Right lobe of liver (tissue), 4 donors: ENCODE measurements at regions not wholly inside any gene's neighbourhood (a gene's known extent, or its start where the extent isn't known, plus 50 kb on each side); places are given as distances from the start of the nearest gene placed in this dataset.

Experiments used
- CTCF ChIP-seq, 4 donors: fragments of 200-600 bp in 3 of 4; fragments of 450-650 bp in 1 of 4; IDR thresholded peaks; one replicate each; pipeline versions ENCODE4 v1.5.1 to v1.8.0; 2016 to 2022; ENCODE audit warnings: antibody characterized with exemption in 4 of 4, mild to moderate bottlenecking in 2 of 4
- POLR2A ChIP-seq: fragments of 450-650 bp; IDR thresholded peaks from one replicate; pipeline ENCODE4 v1.6.1; 2017; ENCODE audit warnings: antibody characterized with exemption, mild to moderate bottlenecking
- donor health status: DM: no; HTN: no; CAD: no.
- donor health status: DM: no; HTN: no; CAD: no.
- donor health status: DM: no; HTN: yes; CAD: no.

DNA sequence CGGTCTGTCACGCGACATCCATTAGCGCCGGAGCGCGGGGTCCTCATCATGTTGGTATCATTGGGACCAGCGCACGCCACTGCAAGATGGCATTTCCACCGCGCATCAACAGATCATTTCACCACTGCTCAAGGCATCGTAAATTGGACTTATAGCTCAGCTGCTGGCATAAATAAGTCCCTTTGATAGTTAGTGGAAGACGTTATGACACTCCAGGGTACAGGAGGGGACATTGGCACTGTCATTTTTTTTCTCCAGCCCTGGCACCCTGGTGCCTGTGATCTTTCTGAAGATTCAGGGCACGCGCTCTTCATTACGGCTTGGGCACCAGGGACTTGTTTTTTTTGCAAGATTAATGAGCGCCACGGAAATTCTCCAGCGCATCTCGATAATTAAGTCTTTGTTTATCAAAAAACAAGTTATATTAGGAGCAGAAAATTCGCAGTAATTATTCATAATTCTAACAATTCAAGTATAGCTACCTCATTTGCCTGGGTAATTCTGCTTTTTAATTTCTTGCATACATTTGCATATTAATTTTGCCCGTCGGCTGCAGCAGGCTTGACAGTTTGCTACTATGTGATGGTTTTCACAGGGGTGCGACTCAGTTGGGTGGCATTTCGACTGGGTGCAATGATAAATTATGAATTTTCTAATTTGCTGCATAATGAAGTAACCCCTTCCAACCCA, 167.7 kb downstream of the VRK1 start:
- TF ChIP-seq CTCF (IDR thresholded peaks at IDR 0.05) (no peak), POLR2A (no peak)
